ENCODE measurements at regions not wholly inside any gene's neighbourhood (a gene's known extent, or its start where the extent isn't known, plus 50 kb on each side); places are given as distances from the start of the nearest gene placed in this dataset.

DNA sequence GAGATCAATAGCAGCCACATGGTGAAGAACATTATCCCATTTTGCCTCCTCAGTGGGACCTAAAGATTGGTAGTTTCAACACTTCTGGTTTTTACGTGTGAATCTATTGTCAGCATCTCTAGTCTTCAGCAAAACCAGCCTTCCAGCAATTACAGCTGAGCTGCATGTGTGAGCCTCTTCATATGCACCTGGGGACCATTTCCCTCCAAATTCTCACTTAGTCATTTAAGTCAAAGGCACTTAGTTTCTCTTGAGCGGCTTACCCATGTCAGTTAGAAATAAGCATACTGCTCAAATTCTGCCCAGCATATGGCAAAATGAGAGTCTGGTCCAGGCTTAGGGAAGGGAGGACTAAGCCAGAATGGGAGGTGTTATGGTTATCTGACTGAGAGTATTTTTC is 99.7 kb upstream of the NXPH2 start (continued):
- TF ChIP-seq, protein P1, sequence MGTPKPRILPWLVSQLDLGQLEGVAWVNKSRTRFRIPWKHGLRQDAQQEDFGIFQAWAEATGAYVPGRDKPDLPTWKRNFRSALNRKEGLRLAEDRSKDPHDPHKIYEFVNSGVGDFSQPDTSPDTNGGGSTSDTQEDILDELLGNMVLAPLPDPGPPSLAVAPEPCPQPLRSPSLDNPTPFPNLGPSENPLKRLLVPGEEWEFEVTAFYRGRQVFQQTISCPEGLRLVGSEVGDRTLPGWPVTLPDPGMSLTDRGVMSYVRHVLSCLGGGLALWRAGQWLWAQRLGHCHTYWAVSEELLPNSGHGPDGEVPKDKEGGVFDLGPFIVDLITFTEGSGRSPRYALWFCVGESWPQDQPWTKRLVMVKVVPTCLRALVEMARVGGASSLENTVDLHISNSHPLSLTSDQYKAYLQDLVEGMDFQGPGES (IDR thresholded peaks at IDR 0.05; ENCODE audit: low read depth, low read length): no peak
- TF ChIP-seq NFIC (IDR thresholded peaks at IDR 0.05; ENCODE audit: borderline replicate concordance): no peak
- no peak for TF ChIP-seq GABPA (IDR thresholded peaks at IDR 0.05; ENCODE audit: low read depth)
- no peak for TF ChIP-seq RAD21 (IDR thresholded peaks at IDR 0.05; ENCODE audit: low read length)
- TF ChIP-seq EZH2phosphoT487 (IDR thresholded peaks at IDR 0.05; ENCODE audit: borderline replicate concordance, low read depth): no peak
- no peak for TF ChIP-seq RFX5 (IDR thresholded peaks at IDR 0.05; ENCODE audit: low read length)

DNA sequence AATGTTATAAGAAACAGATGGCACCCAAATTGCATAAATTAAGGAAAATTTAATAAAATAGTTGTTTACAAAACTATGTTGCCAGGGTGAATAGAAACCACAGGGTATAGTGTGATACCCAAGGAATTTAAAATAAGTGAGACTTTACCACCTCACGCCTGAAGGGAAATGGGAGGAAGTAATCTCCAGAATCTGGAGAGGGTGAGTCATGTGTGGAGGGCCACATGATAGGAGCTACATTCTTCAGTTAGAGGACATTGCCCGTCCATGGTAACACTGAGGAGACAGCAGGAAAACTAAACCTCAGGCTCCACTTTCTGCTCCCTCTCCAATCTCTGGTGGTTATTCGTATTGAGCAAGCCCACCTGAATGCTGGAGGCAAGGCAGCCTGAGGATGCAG is 97.2 kb upstream of the NXPH2 start:
- WGBS (ENCODE audit: low lambda C conversion rate): 49% methylated on average over 3 of the region's 3 CpGs

More for the DNA sequence above, 97.2 kb upstream of the NXPH2 start:
- CTCF ChIA-PET: interaction anchor here (1.6 kb wide), 1 partner anchor 50 kb away, joined by 3 read pairs; no protein-coding TSS in a partner anchor
- Histone ChIP-seq H4K20me1 (ENCODE audit: insufficient read depth) (no peaks in the 10 kb centered on the region), H3K27me3 (ENCODE audit: insufficient read depth) (no peaks in the 10 kb centered on the region), H3K36me3 (replicated peaks in 1 of 2; ENCODE audit: control insufficient read depth in 1 of 2, insufficient read depth in 2 of 2, low read length in 1 of 2) (no peaks in the 10 kb centered on the region), H3K9me3 (no peaks in the 10 kb centered on the region), H3F3A (replicated peaks; ENCODE audit: insufficient read depth) (no peaks in the 10 kb centered on the region), H2AFZ (ENCODE audit: low read depth) (no peak overlapping the region), H3K27ac (ENCODE audit: low read depth in 2 of 2, low read length in 1 of 2) (no peak overlapping the region), H3K9ac (no peak overlapping the region), H3K9me2 (no peaks in the 10 kb centered on the region), H3K4me3 (ENCODE audit: low read depth in 2 of 2, low read length in 1 of 2) (no peak overlapping the region), H3K4me2 (no peak overlapping the region), H3K79me2 (ENCODE audit: insufficient read depth) (no peaks in the 10 kb centered on the region), H3K4me1 (ENCODE audit: control insufficient read depth in 1 of 2, insufficient read depth in 2 of 2, low read depth in 1 of 2, low read length in 1 of 2) (no peaks in the 10 kb centered on the region)
- POLR2A ChIA-PET: no interaction called here
- no peak for DNase-seq
- TF ChIP-seq RXRA (IDR thresholded peaks at IDR 0.05; ENCODE audit: borderline replicate concordance, low read depth): no peak
- TF ChIP-seq FOXJ3 (CRISPR knock-in tag; IDR thresholded peaks at IDR 0.05): no peak
- no peak for TF ChIP-seq RFX5 (IDR thresholded peaks at IDR 0.05; ENCODE audit: low read length)
- TF ChIP-seq, protein P2, sequence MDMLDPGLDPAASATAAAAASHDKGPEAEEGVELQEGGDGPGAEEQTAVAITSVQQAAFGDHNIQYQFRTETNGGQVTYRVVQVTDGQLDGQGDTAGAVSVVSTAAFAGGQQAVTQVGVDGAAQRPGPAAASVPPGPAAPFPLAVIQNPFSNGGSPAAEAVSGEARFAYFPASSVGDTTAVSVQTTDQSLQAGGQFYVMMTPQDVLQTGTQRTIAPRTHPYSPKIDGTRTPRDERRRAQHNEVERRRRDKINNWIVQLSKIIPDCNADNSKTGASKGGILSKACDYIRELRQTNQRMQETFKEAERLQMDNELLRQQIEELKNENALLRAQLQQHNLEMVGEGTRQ (IDR thresholded peaks at IDR 0.05; ENCODE audit: borderline replicate concordance, low read depth, low read length): no peak
- no peak for TF ChIP-seq SIN3A (IDR thresholded peaks at IDR 0.05; ENCODE audit: borderline replicate concordance, low read depth, low read length)
- no peak for TF ChIP-seq EP300 (IDR thresholded peaks at IDR 0.05; ENCODE audit: borderline replicate concordance in 1 of 2, low read depth in 1 of 2, low read length in 1 of 2)
- TF ChIP-seq GATA2 (CRISPR knock-in tag; IDR thresholded peaks at IDR 0.05): no peak
- TF ChIP-seq, protein P3, sequence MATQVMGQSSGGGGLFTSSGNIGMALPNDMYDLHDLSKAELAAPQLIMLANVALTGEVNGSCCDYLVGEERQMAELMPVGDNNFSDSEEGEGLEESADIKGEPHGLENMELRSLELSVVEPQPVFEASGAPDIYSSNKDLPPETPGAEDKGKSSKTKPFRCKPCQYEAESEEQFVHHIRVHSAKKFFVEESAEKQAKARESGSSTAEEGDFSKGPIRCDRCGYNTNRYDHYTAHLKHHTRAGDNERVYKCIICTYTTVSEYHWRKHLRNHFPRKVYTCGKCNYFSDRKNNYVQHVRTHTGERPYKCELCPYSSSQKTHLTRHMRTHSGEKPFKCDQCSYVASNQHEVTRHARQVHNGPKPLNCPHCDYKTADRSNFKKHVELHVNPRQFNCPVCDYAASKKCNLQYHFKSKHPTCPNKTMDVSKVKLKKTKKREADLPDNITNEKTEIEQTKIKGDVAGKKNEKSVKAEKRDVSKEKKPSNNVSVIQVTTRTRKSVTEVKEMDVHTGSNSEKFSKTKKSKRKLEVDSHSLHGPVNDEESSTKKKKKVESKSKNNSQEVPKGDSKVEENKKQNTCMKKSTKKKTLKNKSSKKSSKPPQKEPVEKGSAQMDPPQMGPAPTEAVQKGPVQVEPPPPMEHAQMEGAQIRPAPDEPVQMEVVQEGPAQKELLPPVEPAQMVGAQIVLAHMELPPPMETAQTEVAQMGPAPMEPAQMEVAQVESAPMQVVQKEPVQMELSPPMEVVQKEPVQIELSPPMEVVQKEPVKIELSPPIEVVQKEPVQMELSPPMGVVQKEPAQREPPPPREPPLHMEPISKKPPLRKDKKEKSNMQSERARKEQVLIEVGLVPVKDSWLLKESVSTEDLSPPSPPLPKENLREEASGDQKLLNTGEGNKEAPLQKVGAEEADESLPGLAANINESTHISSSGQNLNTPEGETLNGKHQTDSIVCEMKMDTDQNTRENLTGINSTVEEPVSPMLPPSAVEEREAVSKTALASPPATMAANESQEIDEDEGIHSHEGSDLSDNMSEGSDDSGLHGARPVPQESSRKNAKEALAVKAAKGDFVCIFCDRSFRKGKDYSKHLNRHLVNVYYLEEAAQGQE (IDR thresholded peaks at IDR 0.05; ENCODE audit: low read depth, low read length): no peak
- TF ChIP-seq TCF12 (IDR thresholded peaks at IDR 0.05): no peak
- no peak for TF ChIP-seq POLR2AphosphoS5 (IDR thresholded peaks at IDR 0.05; ENCODE audit: low read depth, low read length)
- no peak for TF ChIP-seq YY1 (IDR thresholded peaks at IDR 0.05; ENCODE audit: low read depth)
- no peak for TF ChIP-seq TAF1 (IDR thresholded peaks at IDR 0.05; ENCODE audit: borderline replicate concordance, low read depth, low read length)
- TF ChIP-seq, protein P4, sequence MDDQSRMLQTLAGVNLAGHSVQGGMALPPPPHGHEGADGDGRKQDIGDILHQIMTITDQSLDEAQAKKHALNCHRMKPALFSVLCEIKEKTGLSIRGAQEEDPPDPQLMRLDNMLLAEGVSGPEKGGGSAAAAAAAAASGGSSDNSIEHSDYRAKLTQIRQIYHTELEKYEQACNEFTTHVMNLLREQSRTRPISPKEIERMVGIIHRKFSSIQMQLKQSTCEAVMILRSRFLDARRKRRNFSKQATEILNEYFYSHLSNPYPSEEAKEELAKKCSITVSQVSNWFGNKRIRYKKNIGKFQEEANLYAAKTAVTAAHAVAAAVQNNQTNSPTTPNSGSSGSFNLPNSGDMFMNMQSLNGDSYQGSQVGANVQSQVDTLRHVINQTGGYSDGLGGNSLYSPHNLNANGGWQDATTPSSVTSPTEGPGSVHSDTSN (IDR thresholded peaks at IDR 0.05): no peak
- TF ChIP-seq RAD21 (IDR thresholded peaks at IDR 0.05; ENCODE audit: low read length): no peak
- no peak for TF ChIP-seq NRF1 (IDR thresholded peaks at IDR 0.05; ENCODE audit: low read depth, low read length)

All from SK-N-SH (cell line).